Psoas muscle (tissue), 7 donors: ENCODE measurements at regions not wholly inside any gene's neighbourhood (a gene's known extent, or its start where the extent isn't known, plus 50 kb on each side); places are given as distances from the start of the nearest gene placed in this dataset.
"Not testable (repeated sequence)": the region's sequence is repeated elsewhere in the genome, so short reads cannot be mapped to it uniquely, and the experiment has no call there.

Source experiments
- ATAC-seq, 4 donors: fragments of 200-7000 bp; cut with Tn5 transposase; one replicate each; pipeline ENCODE4 v1.9.1; 2020; ENCODE audit warnings: moderate library complexity in 3 of 4, mild to moderate bottlenecking in 2 of 4
- DNase-seq, 2 donors: peaks; one replicate each; pipeline ENCODE4 v3.0.0-alpha.2; 2020
- H3K27ac ChIP-seq: fragments of 200-600 bp; one replicate; pipeline ENCODE4 v1.8.0; 2022
- H3K27me3 ChIP-seq, 3 donors: fragments of 200-600 bp in 1 of 3; one replicate each; pipeline versions ENCODE4 v1.6.1 to v1.8.0; 2013 to 2022; ENCODE audit warnings: low read length in 2 of 3, mild to moderate bottlenecking in 2 of 3, moderate library complexity in 1 of 3; ENCODE audit not compliant: insufficient read depth in 3 of 3
- H3K36me3 ChIP-seq, 2 donors: fragments of 200-600 bp in 1 of 2; one replicate each; pipeline versions ENCODE4 v1.6.1 to v1.8.0; 2013 to 2022; ENCODE audit warnings: low read depth in 1 of 2, mild to moderate bottlenecking in 1 of 2, moderate library complexity in 1 of 2; ENCODE audit not compliant: insufficient read depth in 1 of 2
- H3K4me1 ChIP-seq: fragments of 200-600 bp; one replicate; pipeline ENCODE4 v1.8.0; 2022
- H3K4me3 ChIP-seq: fragments of 200-600 bp; one replicate; pipeline ENCODE4 v1.8.0; 2022; ENCODE audit warnings: mild to moderate bottlenecking
- H3K9me3 ChIP-seq: fragments of 200-600 bp; one replicate; pipeline ENCODE4 v1.8.0; 2022
- CTCF ChIP-seq: fragments of 200-600 bp; IDR thresholded peaks from one replicate; pipeline ENCODE4 v1.8.0; 2022; ENCODE audit warnings: antibody characterized with exemption
- WGBS, 3 donors: extraction: QIAGEN DNeasy Blood & Tissue Kit; methylation state at CpG; one replicate each; pipeline versions ENCODE4 v1.1.6 to v1.1.7; 2013; 5-methylcytosine and 5-hydroxymethylcytosine counted together
- intact Hi-C, 2 donors: fragments of 100-400 bp; cut with DNase I; formaldehyde crosslinking; loops; one replicate each; pipeline versions ENCODE4 v1.11.0 to v1.14.2; 2022
- donor health status: healthy with polysubstance abuse.
- donor health status: DM: no; HTN: no; CAD: no; lungs with moderate emphysema.
- donor health status: Bipolar disorder and iron deficiency.
- donor health status: healthy.
- donor health status: DM: yes; HTN: yes; CAD: no.
- donor health status: DM: no; HTN: no; CAD: no.
- donor health status: DM: yes; HTN: yes; CAD: no.

DNA sequence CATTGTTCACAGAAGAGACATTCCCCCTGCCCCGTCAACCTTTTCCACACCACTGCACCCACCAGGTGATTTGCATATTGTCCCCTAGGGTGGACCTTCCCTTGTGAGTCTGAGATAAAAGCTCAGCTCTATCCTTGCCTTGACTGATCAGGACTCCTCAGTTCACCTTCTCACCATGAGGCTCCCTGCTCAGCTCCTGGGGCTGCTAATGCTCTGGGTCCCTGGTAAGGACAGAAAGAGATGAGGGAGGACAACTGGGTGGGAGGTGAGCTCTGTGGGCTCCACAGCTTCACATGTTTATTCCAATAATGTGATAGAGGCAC, 1160.1 kb downstream of the RPIA start:
- Histone ChIP-seq H3K4me1 (no peaks in the 10 kb centered on the region), H3K36me3 (no peaks in the 10 kb centered on the region), H3K9me3 (no peaks in the 10 kb centered on the region), H3K27ac (no peak overlapping the region), H3K4me3 (no peak overlapping the region), H3K27me3 (no peaks in the 10 kb centered on the region)
- ATAC-seq (peak in 1 of 4 donors; percentile 3), DNase-seq (no peak)
- intact Hi-C loops = no loop called here
- 70 to 80% (median 77%) methylated on average over 1 of the region's 1 CpG for WGBS, 3 donors
- no peak for TF ChIP-seq CTCF

- DNase-seq, H3K9me3 ChIP-seq, ATAC-seq, H3K4me3 ChIP-seq, H3K27ac ChIP-seq, intact Hi-C loops, H3K27me3 ChIP-seq, H3K4me1 ChIP-seq, H3K36me3 ChIP-seq: not testable (repeated sequence)
- WGBS, 3 donors = no CpG with 5 or more reads among the region's 1 CpG
Measured at GRCh38 chr2:89853427-89853826, 1162.0 kb downstream of the RPIA start.

GRCh38 chr2:89855752-89856151, 1164.3 kb downstream of the RPIA start:
- ATAC-seq, H3K36me3 ChIP-seq, H3K27me3 ChIP-seq, intact Hi-C loops, H3K27ac ChIP-seq, H3K4me3 ChIP-seq, H3K9me3 ChIP-seq, H3K4me1 ChIP-seq, DNase-seq: not testable (repeated sequence)
- WGBS, 3 donors = no CpG with 5 or more reads among the region's 2 CpGs

- DNase-seq, H3K36me3 ChIP-seq, ATAC-seq, intact Hi-C loops, H3K4me3 ChIP-seq, H3K4me1 ChIP-seq, H3K27me3 ChIP-seq, H3K9me3 ChIP-seq, H3K27ac ChIP-seq: not testable (repeated sequence)
- WGBS, 3 donors = 0 to 8% (median 0%) methylated on average over 1 of the region's 7 CpGs
Measured at GRCh38 chr2:89856305-89856704, 1164.8 kb downstream of the RPIA start.

GRCh38 chr2:89862164-89862563, 1170.7 kb downstream of the RPIA start:
- H3K4me3 ChIP-seq, H3K36me3 ChIP-seq, H3K27ac ChIP-seq, DNase-seq, ATAC-seq, H3K9me3 ChIP-seq, intact Hi-C loops, H3K4me1 ChIP-seq, H3K27me3 ChIP-seq: not testable (repeated sequence)
- 38 to 67% (median 54%) methylated on average over 1 of the region's 5 CpGs for WGBS, 3 donors

DNA sequence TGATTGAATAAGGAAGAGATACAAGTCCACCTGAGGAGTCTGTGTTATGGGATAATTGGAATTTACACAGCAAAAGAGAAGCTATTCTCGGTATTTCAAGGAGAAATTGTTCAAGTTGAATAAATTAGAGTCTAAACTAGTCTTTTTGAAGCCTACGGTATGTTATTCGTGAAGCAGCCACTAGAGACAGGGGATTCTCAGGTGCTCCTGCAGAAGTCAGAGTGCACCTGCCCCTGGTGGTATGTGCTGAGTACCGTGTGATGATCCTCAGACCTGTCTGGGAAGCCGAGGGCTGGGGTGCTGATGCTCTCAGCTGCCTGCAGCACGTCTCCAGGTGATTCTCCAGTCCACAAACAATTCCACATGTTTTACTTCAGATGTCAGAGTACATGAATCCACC, 1171.7 kb downstream of the RPIA start:
- H3K36me3 ChIP-seq = not testable (repeated sequence)
- WGBS, 3 donors = no CpG with 5 or more reads among the region's 6 CpGs

DNA sequence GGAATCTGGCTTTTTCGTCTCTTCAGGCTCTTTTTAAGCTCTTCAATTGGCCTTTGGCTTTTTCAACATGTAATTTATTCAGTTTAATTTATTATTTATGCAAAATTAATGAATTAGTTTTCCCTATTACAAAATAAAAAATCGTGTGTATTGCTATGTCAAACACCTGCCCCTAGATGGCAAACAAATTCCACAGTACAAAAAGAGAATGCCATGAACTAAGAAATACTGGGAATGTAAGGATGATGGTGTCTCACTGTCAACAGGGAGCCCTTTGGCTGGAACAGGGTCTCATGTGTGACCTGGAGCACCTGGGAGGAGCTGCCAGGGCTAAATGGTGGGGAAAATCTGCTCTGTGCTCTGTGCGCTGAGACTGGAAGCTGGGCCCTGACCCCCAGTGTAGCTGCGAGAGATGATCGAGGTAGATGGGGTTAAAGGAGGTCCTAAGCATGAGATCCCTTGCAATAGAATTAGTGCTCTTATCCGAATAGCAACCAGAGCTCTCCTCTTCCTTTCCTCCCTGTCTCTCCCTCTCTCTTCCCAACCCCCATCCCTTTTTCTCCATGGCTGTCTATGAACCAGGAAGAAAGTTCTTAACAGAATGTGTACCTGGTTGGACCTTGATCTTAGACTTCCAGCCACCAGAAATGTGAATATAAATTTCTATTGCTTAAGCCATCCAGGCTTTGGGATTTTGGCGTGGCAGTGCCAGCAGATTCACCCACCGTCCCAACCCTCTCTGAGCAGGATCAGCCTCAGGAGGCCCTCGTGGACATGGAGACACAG, 1183.5 kb downstream of the RPIA start:
- intact Hi-C loops = not testable (repeated sequence)
- WGBS, 3 donors = 40 to 66% (median 40%) methylated on average over 2 to 4 of the region's 9 CpGs

More for the DNA sequence above, 1171.7 kb downstream of the RPIA start:
- H3K9me3 ChIP-seq, H3K27ac ChIP-seq, H3K4me3 ChIP-seq, H3K27me3 ChIP-seq, intact Hi-C loops, ATAC-seq, DNase-seq, H3K4me1 ChIP-seq: not testable (repeated sequence)

GRCh38 chr2:89876445-89876844, 1185.0 kb downstream of the RPIA start:
- H3K36me3 ChIP-seq, H3K4me1 ChIP-seq, H3K27ac ChIP-seq, H3K9me3 ChIP-seq, ATAC-seq, intact Hi-C loops, H3K27me3 ChIP-seq, DNase-seq, H3K4me3 ChIP-seq: not testable (repeated sequence)
- no CpG with 5 or more reads among the region's 1 CpG for WGBS, 3 donors

More for the DNA sequence above, 1183.5 kb downstream of the RPIA start:
- H3K4me3 ChIP-seq, H3K4me1 ChIP-seq, DNase-seq, H3K27me3 ChIP-seq, H3K9me3 ChIP-seq, H3K36me3 ChIP-seq, H3K27ac ChIP-seq, ATAC-seq: not testable (repeated sequence)

GRCh38 chr2:89876878-89877277, 1185.4 kb downstream of the RPIA start:
- intact Hi-C loops, DNase-seq, H3K9me3 ChIP-seq, ATAC-seq, H3K27me3 ChIP-seq, H3K27ac ChIP-seq, H3K36me3 ChIP-seq, H3K4me1 ChIP-seq, H3K4me3 ChIP-seq: not testable (repeated sequence)
- WGBS, 3 donors = 67 to 77% (median 68%) methylated on average over 5 to 6 of the region's 6 CpGs

GRCh38 chr2:89882880-89883279, 1191.4 kb downstream of the RPIA start:
- DNase-seq, H3K9me3 ChIP-seq, H3K4me1 ChIP-seq, H3K27me3 ChIP-seq, H3K4me3 ChIP-seq, H3K36me3 ChIP-seq, ATAC-seq, H3K27ac ChIP-seq, intact Hi-C loops: not testable (repeated sequence)
- WGBS, 3 donors = 25 to 47% (median 43%) methylated on average over 1 of the region's 1 CpG

DNA sequence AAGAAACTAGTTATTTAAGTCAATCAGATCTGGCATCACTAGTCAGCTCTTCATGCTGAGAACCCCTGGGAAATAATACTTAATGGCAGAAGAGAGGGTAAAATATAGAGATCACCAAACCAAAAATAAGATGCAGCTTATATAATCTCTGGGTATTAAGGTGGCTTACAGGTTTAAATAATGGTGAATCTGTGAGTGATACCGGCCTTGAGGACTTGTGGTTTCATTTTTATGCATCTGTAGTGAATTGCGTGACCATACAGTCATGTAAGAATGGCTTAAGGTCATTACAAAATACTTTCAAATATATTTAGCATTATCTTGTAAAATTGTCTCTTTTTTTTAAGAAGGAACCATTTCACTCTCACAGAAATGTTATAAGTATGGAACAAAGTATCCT, 1192.2 kb downstream of the RPIA start:
- H3K4me3 ChIP-seq, intact Hi-C loops, H3K27ac ChIP-seq, H3K27me3 ChIP-seq, H3K9me3 ChIP-seq, H3K4me1 ChIP-seq, DNase-seq, H3K36me3 ChIP-seq, ATAC-seq: not testable (repeated sequence)
- WGBS, 3 donors = 55 to 71% (median 68%) methylated on average over 1 to 2 of the region's 2 CpGs
